ENCODE measurements at regions not wholly inside any gene's neighbourhood (a gene's known extent, or its start where the extent isn't known, plus 50 kb on each side); places are given as distances from the start of the nearest gene placed in this dataset.

GRCh38 chr14:40909906-40910305, 696.8 kb upstream of the LRFN5 start (continued):
- TF ChIP-seq RCOR2 (CRISPR knock-in tag; IDR thresholded peaks at IDR 0.05), result no peak
- TF ChIP-seq SIX1 (CRISPR knock-in tag; IDR thresholded peaks at IDR 0.05; ENCODE audit: borderline replicate concordance), result no peak
- no peak for TF ChIP-seq ZSCAN25 (CRISPR knock-in tag; IDR thresholded peaks at IDR 0.05)

GRCh38 chr14:40903709-40904108, 703.0 kb upstream of the LRFN5 start:
- DNase-seq (ENCODE audit: low spot score) (no peak), ATAC-seq (no peak), FAIRE-seq (no peak)
- H3K27ac ChIP-seq (ENCODE audit: extremely low read length, insufficient read depth, low read length), result no peak overlapping the region
- no TSS peak for BruUV-seq (replicated peaks)
- no peak for TF ChIP-seq ZNF784 (CRISPR knock-in tag; IDR thresholded peaks at IDR 0.05; ENCODE audit: borderline replicate concordance)
- TF ChIP-seq NONO (IDR thresholded peaks at IDR 0.05), result no peak
- TF ChIP-seq NONO (CRISPR knock-in tag; conservative IDR thresholded peaks at IDR 0.05), result no peak
- TF ChIP-seq ZNF891 (CRISPR knock-in tag; IDR thresholded peaks at IDR 0.05), result no peak
- no peak for TF ChIP-seq KLF15 (CRISPR knock-in tag; IDR thresholded peaks at IDR 0.05; ENCODE audit: borderline replicate concordance)
- TF ChIP-seq ZNF547 (CRISPR knock-in tag; IDR thresholded peaks at IDR 0.05), result no peak
- no peak for TF ChIP-seq RARA (CRISPR knock-in tag; IDR thresholded peaks at IDR 0.05)
- no peak for TF ChIP-seq ZNF790 (CRISPR knock-in tag; IDR thresholded peaks at IDR 0.05; ENCODE audit: borderline replicate concordance)
- TF ChIP-seq ZNF580 (CRISPR knock-in tag; IDR thresholded peaks at IDR 0.05; ENCODE audit: borderline replicate concordance, low read depth), result no peak
- TF ChIP-seq ZNF619 (CRISPR knock-in tag; IDR thresholded peaks at IDR 0.05), result no peak
- TF ChIP-seq ELF4 (CRISPR knock-in tag; IDR thresholded peaks at IDR 0.05; ENCODE audit: borderline replicate concordance), result no peak
- no peak for TF ChIP-seq CBX1 (IDR thresholded peaks at IDR 0.05; ENCODE audit: low read depth)
- TF ChIP-seq TCF7L2 (IDR thresholded peaks at IDR 0.05; ENCODE audit: low read depth, low read length), result no peak
- no peak for TF ChIP-seq ZNF772 (CRISPR knock-in tag; IDR thresholded peaks at IDR 0.05)
- no peak overlapping the region for H3K9ac ChIP-seq (ENCODE audit: insufficient read depth, low read depth, low read length)
- intact Hi-C loops (cut with micrococcal nuclease; ENCODE audit: unreplicated experiment), result no loop called here
- no peaks in the 10 kb centered on the region for H3K27me3 ChIP-seq (ENCODE audit: control insufficient read depth in 1 of 2, insufficient read depth in 2 of 2, low read length in 2 of 2)
- in situ Hi-C loops (cut with HindIII; ENCODE audit: extremely low pct_ligation_motif_present, low pct_unique_long_range_greater_than_20kb), result no loop called here
- ChIA-PET POLR2A (no interaction called here), CTCF (ENCODE audit: low intra/inter-chr PET ratio, low total read pairs) (no interaction called here)
- no peaks in the 10 kb centered on the region for H3K4me1 ChIP-seq (ENCODE audit: insufficient read depth, low read length)
- peaks cover 82% of the 10 kb centered on the region for H3K9me3 ChIP-seq (ENCODE audit: low read length)
- no peaks in the 10 kb centered on the region for H4K20me1 ChIP-seq (ENCODE audit: insufficient read depth, low read length)
- no peak overlapping the region for H3K4me3 ChIP-seq (replicated peaks in 1 of 3; ENCODE audit: insufficient read depth in 1 of 3, low read depth in 2 of 3, low read length in 3 of 3)
- H3K4me2 ChIP-seq (ENCODE audit: low read depth, low read length), result no peak overlapping the region
- no peak overlapping the region for H2AFZ ChIP-seq (ENCODE audit: low read length)
- H3K79me2 ChIP-seq (ENCODE audit: insufficient read depth, low read length), result no peaks in the 10 kb centered on the region
- no peaks in the 10 kb centered on the region for H3K36me3 ChIP-seq (replicated peaks in 1 of 2; ENCODE audit: control insufficient read depth in 1 of 2, insufficient read depth in 2 of 2, low read length in 2 of 2)

Data from HepG2 (cell line).